SK-N-SH treated with all-trans-retinoic acid at 6 μM for 48 hours (cell line): ENCODE measurements at regions not wholly inside any gene's neighbourhood (a gene's known extent, or its start where the extent isn't known, plus 50 kb on each side); places are given as distances from the start of the nearest gene placed in this dataset.

Experiments
- ATAC-seq: fragments of 200-7000 bp; cut with Tn5 transposase; 3 replicates; pipeline ENCODE4 v1.9.1; 2020; ENCODE audit warnings: mild to moderate bottlenecking, moderate library complexity
- ARNTL ChIP-seq: fragments of 450-650 bp; formaldehyde crosslinking; IDR thresholded peaks from 2 replicates; pipeline ENCODE4 v1.5.0; 2020; ENCODE audit warnings: low read depth, mild to moderate bottlenecking, moderate library complexity, borderline replicate concordance
- CSDC2 ChIP-seq: fragments of 250-450 bp; sonication (Bioruptor Pico); IDR thresholded peaks from 2 replicates; pipeline ENCODE4 v1.5.0; 2020; ENCODE audit warnings: mild to moderate bottlenecking, moderate library complexity
- CSRNP3 ChIP-seq: fragments of 250-450 bp; sonication (Bioruptor Pico); IDR thresholded peaks from 2 replicates; pipeline ENCODE4 v1.5.1; 2021; ENCODE audit warnings: mild to moderate bottlenecking, moderate library complexity
- ESRRG ChIP-seq: fragments of 250-450 bp; sonication (Bioruptor Pico); IDR thresholded peaks from 2 replicates; pipeline ENCODE4 v1.6.1; 2021; ENCODE audit warnings: mild to moderate bottlenecking
- GLIS3 ChIP-seq: fragments of 250-450 bp; sonication (Bioruptor Pico); IDR thresholded peaks from 2 replicates; pipeline ENCODE4 v1.5.0; 2020; ENCODE audit warnings: mild to moderate bottlenecking, moderate library complexity
- ISL1 ChIP-seq: fragments of 250-450 bp; sonication (Bioruptor Pico); IDR thresholded peaks from 2 replicates; pipeline ENCODE4 v2.1.2; 2022; ENCODE audit warnings: mild to moderate bottlenecking, moderate library complexity
- OSR1 ChIP-seq: fragments of 250-450 bp; sonication (Bioruptor Pico); IDR thresholded peaks from 2 replicates; pipeline ENCODE4 v1.8.0; 2022; ENCODE audit warnings: moderate library complexity, mild to moderate bottlenecking, inconsistent platforms
- PATZ1 ChIP-seq: fragments of 250-450 bp; sonication (Bioruptor Pico); IDR thresholded peaks from 2 replicates; pipeline ENCODE4 v1.8.0; 2020; ENCODE audit warnings: mild to moderate bottlenecking, moderate library complexity, borderline replicate concordance
- PPARA ChIP-seq: fragments of 250-450 bp; sonication (Bioruptor Pico); IDR thresholded peaks from 2 replicates; pipeline ENCODE4 v1.5.0; 2020; ENCODE audit warnings: mild to moderate bottlenecking, borderline replicate concordance
- RARB ChIP-seq: fragments of 250-450 bp; sonication (Bioruptor Pico); IDR thresholded peaks from 2 replicates; pipeline ENCODE4 v1.8.0; 2021; ENCODE audit warnings: mild to moderate bottlenecking, moderate library complexity
- SNAI2 ChIP-seq: fragments of 250-450 bp; sonication (Bioruptor Pico); IDR thresholded peaks from 2 replicates; pipeline ENCODE4 v1.5.0; 2020; ENCODE audit warnings: mild to moderate bottlenecking, moderate library complexity
- TCF4 ChIP-seq: fragments of 250-450 bp; sonication (Bioruptor Pico); IDR thresholded peaks from 2 replicates; pipeline ENCODE4 v1.8.0; 2021; ENCODE audit warnings: mild to moderate bottlenecking, moderate library complexity, borderline replicate concordance
- TOX ChIP-seq: fragments of 250-450 bp; sonication (Bioruptor Pico); IDR thresholded peaks from 2 replicates; pipeline ENCODE4 v1.8.0; 2021; ENCODE audit warnings: mild to moderate bottlenecking, moderate library complexity, borderline replicate concordance
- ZC3H10 ChIP-seq: fragments of 250-450 bp; sonication (Bioruptor Pico); IDR thresholded peaks from 2 replicates; pipeline ENCODE4 v1.5.1; 2021; ENCODE audit warnings: mild to moderate bottlenecking, moderate library complexity
- ZFP3 ChIP-seq: fragments of 250-450 bp; sonication (Bioruptor Pico); IDR thresholded peaks from 2 replicates; pipeline ENCODE4 v1.5.0; 2020; ENCODE audit warnings: mild to moderate bottlenecking, moderate library complexity
- ZFP30 ChIP-seq: fragments of 450-650 bp; formaldehyde crosslinking; IDR thresholded peaks from 2 replicates; pipeline ENCODE4 v1.5.0; 2022; ENCODE audit warnings: mild to moderate bottlenecking, moderate library complexity
- ZNF565 ChIP-seq: fragments of 450-650 bp; formaldehyde crosslinking; conservative IDR thresholded peaks from 2 replicates; pipeline ENCODE4 v1.5.0; 2020; ENCODE audit warnings: low read depth, mild to moderate bottlenecking, moderate library complexity
- ZNF70 ChIP-seq: fragments of 450-650 bp; formaldehyde crosslinking; IDR thresholded peaks from 2 replicates; pipeline ENCODE4 v1.5.0; 2020; ENCODE audit warnings: mild to moderate bottlenecking, moderate library complexity
- ZNF8 ChIP-seq: fragments of 450-650 bp; formaldehyde crosslinking; IDR thresholded peaks from 2 replicates; pipeline ENCODE4 v1.5.0; 2020; ENCODE audit warnings: mild to moderate bottlenecking, moderate library complexity
- TF ChIP-seq, protein P1 (sequence below): fragments of 250-450 bp; sonication (Bioruptor Pico); IDR thresholded peaks from 2 replicates; pipeline ENCODE4 v1.8.0; 2021; ENCODE audit warnings: low read depth, mild to moderate bottlenecking, moderate library complexity, borderline replicate concordance
- TF ChIP-seq, protein P2 (sequence below): fragments of 250-450 bp; sonication (Bioruptor Pico); IDR thresholded peaks from 2 replicates; pipeline ENCODE4 v1.5.0; 2020; ENCODE audit warnings: mild to moderate bottlenecking, moderate library complexity

- TF ChIP-seq ISL1: no peak
- no peak for TF ChIP-seq TOX (CRISPR knock-in tag)
- TF ChIP-seq ZNF8 (CRISPR knock-in tag): no peak
- TF ChIP-seq RARB: no peak
- TF ChIP-seq ZNF565 (CRISPR knock-in tag): no peak
- TF ChIP-seq CSRNP3 (CRISPR knock-in tag): no peak
- ATAC-seq: no peak
Observed at GRCh38 chr2:217364224-217364623, 504.4 kb upstream of the TNP1 start.

DNA sequence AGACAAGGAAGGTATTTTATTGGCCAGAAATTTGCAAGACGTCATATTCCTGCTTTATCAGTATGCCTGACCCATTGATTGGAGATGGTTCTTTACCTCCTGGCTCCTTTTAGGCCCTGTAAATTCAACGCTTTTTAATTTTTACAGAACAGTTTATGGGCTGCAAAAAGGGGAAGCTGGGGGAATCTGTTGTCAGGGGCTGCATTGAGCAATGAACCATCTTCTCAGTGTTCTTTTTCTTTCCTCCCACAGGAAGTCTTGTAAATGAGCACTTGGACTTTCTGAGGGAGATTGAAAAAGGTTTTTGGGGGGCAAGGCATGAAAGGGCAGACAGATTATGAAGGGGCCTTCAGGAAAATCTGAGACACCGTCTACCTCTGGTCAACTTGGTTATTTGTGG lies 503.6 kb upstream of the TNP1 start:
- TF ChIP-seq TOX (CRISPR knock-in tag) (no peak), RARB (no peak), SNAI2 (CRISPR knock-in tag) (no peak), PATZ1 (CRISPR knock-in tag) (no peak), ZFP3 (no peak), GLIS3 (no peak), ZC3H10 (CRISPR knock-in tag) (no peak), ARNTL (CRISPR knock-in tag) (no peak), PPARA (CRISPR knock-in tag) (no peak), ZNF565 (CRISPR knock-in tag) (no peak), ZNF70 (CRISPR knock-in tag) (no peak), TCF4 (CRISPR knock-in tag) (no peak), ZNF8 (CRISPR knock-in tag) (no peak)
- TF ChIP-seq, protein P1, sequence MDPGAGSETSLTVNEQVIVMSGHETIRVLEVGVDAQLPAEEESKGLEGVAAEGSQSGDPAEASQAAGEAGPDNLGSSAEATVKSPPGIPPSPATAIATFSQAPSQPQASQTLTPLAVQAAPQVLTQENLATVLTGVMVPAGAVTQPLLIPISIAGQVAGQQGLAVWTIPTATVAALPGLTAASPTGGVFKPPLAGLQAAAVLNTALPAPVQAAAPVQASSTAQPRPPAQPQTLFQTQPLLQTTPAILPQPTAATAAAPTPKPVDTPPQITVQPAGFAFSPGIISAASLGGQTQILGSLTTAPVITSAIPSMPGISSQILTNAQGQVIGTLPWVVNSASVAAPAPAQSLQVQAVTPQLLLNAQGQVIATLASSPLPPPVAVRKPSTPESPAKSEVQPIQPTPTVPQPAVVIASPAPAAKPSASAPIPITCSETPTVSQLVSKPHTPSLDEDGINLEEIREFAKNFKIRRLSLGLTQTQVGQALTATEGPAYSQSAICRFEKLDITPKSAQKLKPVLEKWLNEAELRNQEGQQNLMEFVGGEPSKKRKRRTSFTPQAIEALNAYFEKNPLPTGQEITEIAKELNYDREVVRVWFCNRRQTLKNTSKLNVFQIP (CRISPR knock-in tag): no peak
- no peak for ATAC-seq

GRCh38 chr2:217362710-217363109 lies 502.8 kb upstream of the TNP1 start:
- no peak for ATAC-seq
- TF ChIP-seq CSDC2 (CRISPR knock-in tag): no peak
- no peak for TF ChIP-seq RARB
- TF ChIP-seq, protein P2, sequence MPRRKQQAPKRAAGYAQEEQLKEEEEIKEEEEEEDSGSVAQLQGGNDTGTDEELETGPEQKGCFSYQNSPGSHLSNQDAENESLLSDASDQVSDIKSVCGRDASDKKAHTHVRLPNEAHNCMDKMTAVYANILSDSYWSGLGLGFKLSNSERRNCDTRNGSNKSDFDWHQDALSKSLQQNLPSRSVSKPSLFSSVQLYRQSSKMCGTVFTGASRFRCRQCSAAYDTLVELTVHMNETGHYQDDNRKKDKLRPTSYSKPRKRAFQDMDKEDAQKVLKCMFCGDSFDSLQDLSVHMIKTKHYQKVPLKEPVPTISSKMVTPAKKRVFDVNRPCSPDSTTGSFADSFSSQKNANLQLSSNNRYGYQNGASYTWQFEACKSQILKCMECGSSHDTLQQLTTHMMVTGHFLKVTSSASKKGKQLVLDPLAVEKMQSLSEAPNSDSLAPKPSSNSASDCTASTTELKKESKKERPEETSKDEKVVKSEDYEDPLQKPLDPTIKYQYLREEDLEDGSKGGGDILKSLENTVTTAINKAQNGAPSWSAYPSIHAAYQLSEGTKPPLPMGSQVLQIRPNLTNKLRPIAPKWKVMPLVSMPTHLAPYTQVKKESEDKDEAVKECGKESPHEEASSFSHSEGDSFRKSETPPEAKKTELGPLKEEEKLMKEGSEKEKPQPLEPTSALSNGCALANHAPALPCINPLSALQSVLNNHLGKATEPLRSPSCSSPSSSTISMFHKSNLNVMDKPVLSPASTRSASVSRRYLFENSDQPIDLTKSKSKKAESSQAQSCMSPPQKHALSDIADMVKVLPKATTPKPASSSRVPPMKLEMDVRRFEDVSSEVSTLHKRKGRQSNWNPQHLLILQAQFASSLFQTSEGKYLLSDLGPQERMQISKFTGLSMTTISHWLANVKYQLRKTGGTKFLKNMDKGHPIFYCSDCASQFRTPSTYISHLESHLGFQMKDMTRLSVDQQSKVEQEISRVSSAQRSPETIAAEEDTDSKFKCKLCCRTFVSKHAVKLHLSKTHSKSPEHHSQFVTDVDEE (CRISPR knock-in tag): no peak
- TF ChIP-seq ZNF8 (CRISPR knock-in tag): no peak
- no peak for TF ChIP-seq ZNF565 (CRISPR knock-in tag)
- TF ChIP-seq ESRRG (CRISPR knock-in tag): no peak
- no peak for TF ChIP-seq ISL1
- no peak for TF ChIP-seq GLIS3
- TF ChIP-seq ZNF70 (CRISPR knock-in tag): no peak
- TF ChIP-seq, all 23 proteins: peak for 0

- ATAC-seq: no peak
- TF ChIP-seq ZFP30 (CRISPR knock-in tag) (no peak), ISL1 (no peak), ZFP3 (no peak), OSR1 (CRISPR knock-in tag) (no peak), ZC3H10 (CRISPR knock-in tag) (no peak), ESRRG (CRISPR knock-in tag) (no peak), PATZ1 (CRISPR knock-in tag) (no peak), ARNTL (CRISPR knock-in tag) (no peak), TCF4 (CRISPR knock-in tag) (no peak), GLIS3 (no peak), CSDC2 (CRISPR knock-in tag) (no peak), ZNF8 (CRISPR knock-in tag) (no peak), PPARA (CRISPR knock-in tag) (no peak)
- TF ChIP-seq, protein P1 (CRISPR knock-in tag): no peak
Observed at GRCh38 chr2:217362286-217362685, 502.4 kb upstream of the TNP1 start.
